ENCODE measurements at regions not wholly inside any gene's neighbourhood (a gene's known extent, or its start where the extent isn't known, plus 50 kb on each side); places are given as distances from the start of the nearest gene placed in this dataset.

DNA sequence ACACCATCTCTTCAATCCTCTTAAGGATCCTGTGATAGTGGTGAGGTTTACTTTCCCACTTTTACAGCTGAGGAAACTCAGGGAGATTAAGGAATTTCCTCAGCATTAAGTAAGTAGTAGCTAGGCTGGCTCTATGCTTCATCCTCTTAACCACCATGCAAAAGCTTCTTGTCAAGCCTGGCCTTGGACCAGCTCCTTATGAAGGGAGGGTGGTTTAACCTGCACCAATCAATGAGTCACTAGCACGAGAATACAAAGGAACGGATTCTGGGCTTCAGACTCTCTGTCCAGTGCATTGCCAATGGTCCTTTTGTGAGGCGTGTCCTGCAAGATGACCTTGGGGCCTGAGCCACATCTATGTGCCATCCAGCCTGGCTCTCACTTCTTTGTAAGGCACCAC, 202.0 kb upstream of the CFAP20DC start:
- WGBS, 2 donors = 76 to 88% methylated on average over 3 of the region's 3 CpGs
- no peak for DNase-seq (ENCODE audit: low spot score in 2 of 2)
- intact Hi-C loops (cut with DNase I; ENCODE audit: low total_unique reads) = no loop called here
- H3K4me3 ChIP-seq (ENCODE audit: low read depth, poor library complexity, severe bottlenecking) = no peak overlapping the region
- TF ChIP-seq, protein P1, sequence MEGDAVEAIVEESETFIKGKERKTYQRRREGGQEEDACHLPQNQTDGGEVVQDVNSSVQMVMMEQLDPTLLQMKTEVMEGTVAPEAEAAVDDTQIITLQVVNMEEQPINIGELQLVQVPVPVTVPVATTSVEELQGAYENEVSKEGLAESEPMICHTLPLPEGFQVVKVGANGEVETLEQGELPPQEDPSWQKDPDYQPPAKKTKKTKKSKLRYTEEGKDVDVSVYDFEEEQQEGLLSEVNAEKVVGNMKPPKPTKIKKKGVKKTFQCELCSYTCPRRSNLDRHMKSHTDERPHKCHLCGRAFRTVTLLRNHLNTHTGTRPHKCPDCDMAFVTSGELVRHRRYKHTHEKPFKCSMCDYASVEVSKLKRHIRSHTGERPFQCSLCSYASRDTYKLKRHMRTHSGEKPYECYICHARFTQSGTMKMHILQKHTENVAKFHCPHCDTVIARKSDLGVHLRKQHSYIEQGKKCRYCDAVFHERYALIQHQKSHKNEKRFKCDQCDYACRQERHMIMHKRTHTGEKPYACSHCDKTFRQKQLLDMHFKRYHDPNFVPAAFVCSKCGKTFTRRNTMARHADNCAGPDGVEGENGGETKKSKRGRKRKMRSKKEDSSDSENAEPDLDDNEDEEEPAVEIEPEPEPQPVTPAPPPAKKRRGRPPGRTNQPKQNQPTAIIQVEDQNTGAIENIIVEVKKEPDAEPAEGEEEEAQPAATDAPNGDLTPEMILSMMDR (IDR thresholded peaks at IDR 0.05) = no peak
- TF ChIP-seq POLR2A (IDR thresholded peaks at IDR 0.05) = no peak

DNA sequence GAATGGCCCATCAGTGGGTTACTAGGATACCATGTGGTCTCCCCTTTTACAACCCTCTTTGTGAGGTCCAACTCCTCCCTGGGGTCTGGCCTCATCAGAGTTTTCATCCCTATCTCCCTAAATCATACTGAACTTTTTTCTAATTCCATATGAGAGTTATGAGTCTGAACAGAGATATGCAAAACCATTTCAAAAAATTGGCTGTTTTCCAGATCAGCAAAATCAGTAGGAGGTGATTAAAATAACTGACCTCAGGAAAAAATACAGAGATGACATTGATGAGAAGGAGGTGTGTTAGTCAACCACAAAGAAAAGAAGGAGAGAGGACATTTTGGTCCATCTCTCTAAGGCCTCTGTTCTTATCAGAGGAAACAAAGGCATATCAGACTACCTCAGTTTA, 200.8 kb upstream of the CFAP20DC start:
- intact Hi-C loops (cut with DNase I; ENCODE audit: low total_unique reads) = no loop called here
- H3K4me3 ChIP-seq (ENCODE audit: low read depth, poor library complexity, severe bottlenecking) = no peak overlapping the region
- TF ChIP-seq, protein P1 (IDR thresholded peaks at IDR 0.05) = no peak
- TF ChIP-seq POLR2A (IDR thresholded peaks at IDR 0.05) = no peak
- no peak for DNase-seq (ENCODE audit: low spot score in 2 of 2)

DNA sequence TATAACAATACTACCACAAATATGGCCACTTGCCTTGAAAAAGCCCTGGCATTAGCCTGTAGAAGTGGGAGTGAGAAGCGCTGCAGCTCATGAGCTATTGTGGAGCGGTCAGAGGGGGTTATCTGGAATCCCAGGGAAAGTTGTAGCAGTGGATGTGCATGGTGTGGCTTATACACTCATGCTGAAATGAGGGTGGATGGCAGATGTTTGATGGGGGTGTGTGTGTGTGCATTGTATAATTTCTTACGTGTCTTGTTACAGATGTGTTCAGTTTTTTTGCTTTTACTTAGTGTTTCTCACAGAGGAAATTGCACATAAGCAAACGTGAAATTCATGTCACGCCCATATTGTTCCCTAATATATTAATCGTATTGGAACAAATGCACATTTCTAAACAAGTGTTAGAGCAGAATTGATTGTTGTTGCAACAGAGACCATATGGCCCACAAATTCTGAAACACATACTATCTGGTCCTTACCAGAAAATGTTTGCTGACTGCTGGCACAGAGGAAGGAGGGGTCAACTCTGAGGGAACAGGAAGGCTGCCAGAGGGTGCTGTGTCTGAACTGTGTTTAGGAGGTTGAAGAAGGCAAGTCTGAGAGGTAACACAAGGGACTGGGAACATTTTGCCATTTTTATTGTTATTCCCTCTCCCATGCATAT, 200.0 kb upstream of the CFAP20DC start:
- TF ChIP-seq, protein P1 (IDR thresholded peaks at IDR 0.05) = no peak
- no peak for TF ChIP-seq POLR2A (IDR thresholded peaks at IDR 0.05)
- H3K4me3 ChIP-seq (ENCODE audit: low read depth, poor library complexity, severe bottlenecking) = no peak overlapping the region
- 66 to 67% methylated on average over 6 of the region's 6 CpGs for WGBS, 2 donors
- DNase-seq (ENCODE audit: low spot score in 2 of 2) = no peak
- intact Hi-C loops (cut with DNase I; ENCODE audit: low total_unique reads) = no loop called here

DNA sequence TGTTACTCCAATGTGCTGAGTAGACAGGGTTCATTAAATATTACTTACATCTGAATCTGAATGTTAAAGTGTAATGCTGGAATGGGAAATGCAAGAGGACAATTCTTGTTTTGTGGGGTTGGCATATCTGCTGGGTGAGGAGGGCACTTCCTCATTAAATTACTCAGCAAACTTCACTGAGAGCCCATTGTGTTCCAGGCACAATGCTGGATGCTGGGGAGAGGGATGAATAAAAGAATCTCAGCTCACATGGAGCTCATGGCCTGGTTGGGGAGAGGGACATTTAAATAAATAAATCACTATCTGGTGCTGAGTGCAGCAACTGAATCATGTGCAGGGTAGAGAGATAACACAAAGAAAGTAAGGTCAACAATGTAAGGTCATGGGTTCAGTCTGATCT, 199.2 kb upstream of the CFAP20DC start:
- TF ChIP-seq, protein P1 (IDR thresholded peaks at IDR 0.05) = no peak
- TF ChIP-seq POLR2A (IDR thresholded peaks at IDR 0.05) = no peak
- intact Hi-C loops (cut with DNase I; ENCODE audit: low total_unique reads) = no loop called here
- DNase-seq (ENCODE audit: low spot score in 2 of 2) = no peak
- no peak overlapping the region for H3K4me3 ChIP-seq (ENCODE audit: low read depth, poor library complexity, severe bottlenecking)

DNA sequence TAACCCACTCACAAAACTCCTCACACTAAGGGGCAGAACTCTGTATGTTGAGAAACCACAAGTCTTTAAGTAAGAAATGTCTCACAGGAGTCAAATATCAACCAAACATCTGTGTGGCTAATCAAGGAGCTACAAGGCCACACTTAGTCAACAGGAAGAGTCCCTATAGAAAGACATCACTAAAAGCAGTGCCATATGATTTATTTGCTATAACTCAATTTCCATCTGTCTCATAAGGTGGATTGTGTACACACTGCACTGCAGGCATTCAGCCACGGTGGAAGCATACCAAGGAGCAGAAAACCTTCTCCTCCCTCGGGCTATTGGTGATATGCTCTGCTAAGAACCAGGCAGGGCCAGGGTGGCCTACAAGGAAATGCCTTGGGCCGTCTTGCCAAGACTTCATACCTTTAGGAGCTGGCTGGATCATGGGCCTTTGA, 197.6 kb upstream of the CFAP20DC start:
- intact Hi-C loops (cut with DNase I; ENCODE audit: low total_unique reads) = no loop called here
- 46 to 57% methylated on average over 3 of the region's 3 CpGs for WGBS, 2 donors
- no peak overlapping the region for H3K4me3 ChIP-seq (ENCODE audit: low read depth, poor library complexity, severe bottlenecking)
- TF ChIP-seq, protein P1 (IDR thresholded peaks at IDR 0.05) = no peak
- no peak for TF ChIP-seq POLR2A (IDR thresholded peaks at IDR 0.05)
- DNase-seq (ENCODE audit: low spot score in 2 of 2) = no peak

All from lower leg skin (tissue), 4 donors.